UCSD-AML1 (cell line): ENCODE measurements at regions not wholly inside any gene's neighbourhood (a gene's known extent, or its start where the extent isn't known, plus 50 kb on each side); places are given as distances from the start of the nearest gene placed in this dataset.
A peak's percentile ranks its signal among the peaks of the same experiment; 100 is the strongest.
"Not testable (repeated sequence)": the region's sequence is repeated elsewhere in the genome, so short reads cannot be mapped to it uniquely, and the experiment has no call there.

Experiments
- DNase-seq: peaks from one replicate; lab custom pipeline; 2025; ENCODE audit not compliant: unreplicated experiment; lab: John Stamatoyannopoulos, UW

- DNase-seq: no peak
Observed at GRCh38 chr10:111560027-111560426, 483.2 kb downstream of the ADRA2A start.

- DNase-seq: no peak
Observed at GRCh38 chr10:111561124-111561523, 484.3 kb downstream of the ADRA2A start.

GRCh38 chr10:111565542-111565941 is 488.7 kb downstream of the ADRA2A start:
- no peak for DNase-seq

- no peak for DNase-seq
Observed at GRCh38 chr10:111578076-111578475, 501.2 kb downstream of the ADRA2A start.

GRCh38 chr10:111579473-111579872 is 502.6 kb downstream of the ADRA2A start:
- DNase-seq: no peak

GRCh38 chr10:111590703-111591102 is 513.9 kb downstream of the ADRA2A start:
- DNase-seq: no peak

GRCh38 chr10:111593578-111593977 is 516.7 kb downstream of the ADRA2A start:
- DNase-seq: no peak

GRCh38 chr10:111595173-111595572 is 518.3 kb downstream of the ADRA2A start:
- no peak for DNase-seq

- DNase-seq: peak; percentile 14
Observed at GRCh38 chr10:111598433-111599059, 521.7 kb downstream of the ADRA2A start.

- no peak for DNase-seq
Observed at GRCh38 chr10:111599943-111600342, 523.1 kb downstream of the ADRA2A start.

- DNase-seq: no peak
Observed at GRCh38 chr10:111600772-111601171, 523.9 kb downstream of the ADRA2A start.

- no peak for DNase-seq
Observed at GRCh38 chr10:111612273-111612672, 535.4 kb downstream of the ADRA2A start.

- no peak for DNase-seq
Observed at GRCh38 chr10:111634191-111634590, 549.4 kb downstream of the GPAM start.

GRCh38 chr10:111646021-111646420 is 537.5 kb downstream of the GPAM start:
- DNase-seq: no peak

GRCh38 chr10:111648046-111648445 is 535.5 kb downstream of the GPAM start:
- DNase-seq: no peak

GRCh38 chr10:111649080-111649479 is 534.5 kb downstream of the GPAM start:
- not testable (repeated sequence) for DNase-seq

GRCh38 chr10:111650088-111650487 is 533.5 kb downstream of the GPAM start:
- no peak for DNase-seq

GRCh38 chr10:111656066-111656465 is 527.5 kb downstream of the GPAM start:
- no peak for DNase-seq

GRCh38 chr10:111677759-111678158 is 505.8 kb downstream of the GPAM start:
- no peak for DNase-seq

- DNase-seq: no peak
Observed at GRCh38 chr10:111686796-111687195, 496.8 kb downstream of the GPAM start.

GRCh38 chr10:111698711-111699110 is 484.9 kb downstream of the GPAM start:
- no peak for DNase-seq

GRCh38 chr10:111703986-111704385 is 479.6 kb downstream of the GPAM start:
- DNase-seq: no peak

- no peak for DNase-seq
Observed at GRCh38 chr10:111705021-111705420, 478.5 kb downstream of the GPAM start.
